ENCODE measurements at regions not wholly inside any gene's neighbourhood (a gene's known extent, or its start where the extent isn't known, plus 50 kb on each side); places are given as distances from the start of the nearest gene placed in this dataset.

GRCh38 chr13:22041741-22042140 is 370.9 kb downstream of the FGF9 start:
- no peak for DNase-seq
- Histone ChIP-seq H3K9me3 (no peaks in the 10 kb centered on the region), H3K4me1 (no peaks in the 10 kb centered on the region), H3K27ac (no peak overlapping the region), H3K36me3 (ENCODE audit: low read depth, missing control alignments) (no peaks in the 10 kb centered on the region), H3K27me3 (no peaks in the 10 kb centered on the region), H3K4me3 (no peak overlapping the region)
- intact Hi-C loops (cut with DNase I; ENCODE audit: low total_unique reads), result no loop called here
- TF ChIP-seq CTCF (IDR thresholded peaks at IDR 0.05) (no peak), POLR2A (IDR thresholded peaks at IDR 0.05) (no peak)
- 75 to 79% methylated on average over 2 of the region's 2 CpGs for WGBS, 2 donors

- Histone ChIP-seq H3K36me3 (ENCODE audit: low read depth, missing control alignments) (no peaks in the 10 kb centered on the region), H3K4me1 (no peaks in the 10 kb centered on the region), H3K27ac (no peak overlapping the region), H3K4me3 (no peak overlapping the region), H3K9me3 (no peaks in the 10 kb centered on the region), H3K27me3 (no peaks in the 10 kb centered on the region)
- intact Hi-C loops (cut with DNase I; ENCODE audit: low total_unique reads), result no loop called here
- TF ChIP-seq POLR2A (IDR thresholded peaks at IDR 0.05), result no peak
- TF ChIP-seq CTCF (IDR thresholded peaks at IDR 0.05), result no peak
- DNase-seq, result no peak
- 86 to 88% methylated on average over 2 of the region's 2 CpGs for WGBS, 2 donors
Measured at GRCh38 chr13:22047082-22047784, 376.4 kb downstream of the FGF9 start.

GRCh38 chr13:22047785-22048104 is 376.9 kb downstream of the FGF9 start:
- H3K4me3 ChIP-seq, result no peak overlapping the region
- H3K9me3 ChIP-seq, result no peaks in the 10 kb centered on the region
- H3K27ac ChIP-seq, result no peak overlapping the region
- intact Hi-C loops (cut with DNase I; ENCODE audit: low total_unique reads), result no loop called here
- no peaks in the 10 kb centered on the region for H3K4me1 ChIP-seq
- H3K36me3 ChIP-seq (ENCODE audit: low read depth, missing control alignments), result no peaks in the 10 kb centered on the region
- WGBS, 2 donors, result 96 to 97% methylated on average over 6 of the region's 6 CpGs
- no peak for DNase-seq
- H3K27me3 ChIP-seq, result no peaks in the 10 kb centered on the region
- TF ChIP-seq CTCF (IDR thresholded peaks at IDR 0.05), result no peak
- no peak for TF ChIP-seq POLR2A (IDR thresholded peaks at IDR 0.05)

- WGBS, 2 donors, result 76 to 92% methylated on average over 2 of the region's 2 CpGs
- no peaks in the 10 kb centered on the region for H3K9me3 ChIP-seq
- DNase-seq, result no peak
- H3K27me3 ChIP-seq, result no peaks in the 10 kb centered on the region
- H3K4me3 ChIP-seq, result no peak overlapping the region
- no peak for TF ChIP-seq POLR2A (IDR thresholded peaks at IDR 0.05)
- TF ChIP-seq CTCF (IDR thresholded peaks at IDR 0.05), result no peak
- H3K27ac ChIP-seq, result no peak overlapping the region
- intact Hi-C loops (cut with DNase I; ENCODE audit: low total_unique reads), result no loop called here
- no peaks in the 10 kb centered on the region for H3K4me1 ChIP-seq
- H3K36me3 ChIP-seq (ENCODE audit: low read depth, missing control alignments), result no peaks in the 10 kb centered on the region
Measured at GRCh38 chr13:22049384-22049783, 378.5 kb downstream of the FGF9 start.

GRCh38 chr13:22050951-22051563 is 380.2 kb downstream of the FGF9 start:
- H3K36me3 ChIP-seq (ENCODE audit: low read depth, missing control alignments), result no peaks in the 10 kb centered on the region
- WGBS, 2 donors, result 67 to 83% methylated on average over 4 to 6 of the region's 6 CpGs
- H3K9me3 ChIP-seq, result no peaks in the 10 kb centered on the region
- intact Hi-C loops (cut with DNase I; ENCODE audit: low total_unique reads), result no loop called here
- H3K27me3 ChIP-seq, result no peaks in the 10 kb centered on the region
- H3K4me3 ChIP-seq, result no peak overlapping the region
- H3K27ac ChIP-seq, result no peak overlapping the region
- peak; percentile 25 for DNase-seq
- TF ChIP-seq CTCF (IDR thresholded peaks at IDR 0.05) (no peak), POLR2A (IDR thresholded peaks at IDR 0.05) (no peak)
- H3K4me1 ChIP-seq, result no peaks in the 10 kb centered on the region

All from testis (tissue), 2 donors.